NCI-H748 (cell line): ENCODE measurements at regions not wholly inside any gene's neighbourhood (a gene's known extent, or its start where the extent isn't known, plus 50 kb on each side); places are given as distances from the start of the nearest gene placed in this dataset.
"Not testable (repeated sequence)": the region's sequence is repeated elsewhere in the genome, so short reads cannot be mapped to it uniquely, and the experiment has no call there.

Source experiments
- DNase-seq: peaks from one replicate; lab custom pipeline; 2025; ENCODE audit not compliant: unreplicated experiment; lab: John Stamatoyannopoulos, UW

GRCh38 chr5:133859073-133859472, 109.4 kb downstream of the C5orf15 start:
- no peak for DNase-seq

GRCh38 chr5:133857595-133858313, 110.7 kb downstream of the C5orf15 start:
- not testable (repeated sequence) for DNase-seq

GRCh38 chr5:133854554-133854953, 113.9 kb downstream of the C5orf15 start:
- DNase-seq: no peak

GRCh38 chr5:133853646-133854365, 114.6 kb downstream of the C5orf15 start:
- DNase-seq: no peak

- no peak for DNase-seq
Measured at GRCh38 chr5:133851521-133851920, 116.9 kb downstream of the C5orf15 start.

GRCh38 chr5:133850811-133851210, 117.6 kb downstream of the C5orf15 start:
- no peak for DNase-seq

GRCh38 chr5:133849116-133849515, 119.3 kb downstream of the C5orf15 start:
- DNase-seq: no peak

GRCh38 chr5:133848341-133848811, 120.0 kb downstream of the C5orf15 start:
- no peak for DNase-seq

- DNase-seq: no peak
Measured at GRCh38 chr5:133847886-133848285, 120.5 kb downstream of the C5orf15 start.

- no peak for DNase-seq
Measured at GRCh38 chr5:133847301-133847700, 121.1 kb downstream of the C5orf15 start.

GRCh38 chr5:133846478-133847226, 121.8 kb downstream of the C5orf15 start:
- no peak for DNase-seq

GRCh38 chr5:133845271-133845670, 123.2 kb downstream of the C5orf15 start:
- no peak for DNase-seq

- peak; percentile 17 for DNase-seq
Measured at GRCh38 chr5:133844836-133845235, 123.6 kb downstream of the C5orf15 start.

- no peak for DNase-seq
Measured at GRCh38 chr5:133843911-133844310, 124.5 kb downstream of the C5orf15 start.

- DNase-seq: no peak
Measured at GRCh38 chr5:133842846-133843611, 125.4 kb downstream of the C5orf15 start.

GRCh38 chr5:133841831-133842750, 126.3 kb downstream of the C5orf15 start:
- no peak for DNase-seq

- DNase-seq: peak; percentile 31
Measured at GRCh38 chr5:133840168-133840567, 128.3 kb downstream of the C5orf15 start.

GRCh38 chr5:133839721-133840120, 128.7 kb downstream of the C5orf15 start:
- peak; percentile 41 for DNase-seq

- no peak for DNase-seq
Measured at GRCh38 chr5:133839090-133839489, 129.3 kb downstream of the C5orf15 start.

- DNase-seq: no peak
Measured at GRCh38 chr5:133838286-133838685, 130.1 kb downstream of the C5orf15 start.
